ENCODE measurements at regions not wholly inside any gene's neighbourhood (a gene's known extent, or its start where the extent isn't known, plus 50 kb on each side); places are given as distances from the start of the nearest gene placed in this dataset.
"Not testable (repeated sequence)": the region's sequence is repeated elsewhere in the genome, so short reads cannot be mapped to it uniquely, and the experiment has no call there.

DNA sequence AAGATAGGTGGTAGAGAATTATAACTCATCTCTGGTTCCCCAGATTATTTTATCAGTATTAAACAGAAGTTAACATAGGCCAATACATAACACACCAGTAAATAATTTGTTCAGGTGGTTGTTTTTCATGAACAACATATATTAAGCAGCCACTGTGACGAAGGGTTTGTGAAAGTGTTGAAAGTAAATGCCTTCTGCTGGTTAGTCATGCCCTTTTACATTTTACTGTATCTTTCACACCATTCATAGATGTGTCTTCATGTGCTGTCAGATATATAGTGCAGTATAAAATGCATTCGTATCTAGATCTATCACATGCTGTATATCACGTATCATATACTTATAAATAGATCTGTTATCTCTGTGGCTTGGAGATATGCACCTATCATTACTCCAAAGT lies 66.1 kb upstream of the POTED start:
- Mint-ChIP-seq H3K36me3 (ENCODE audit: low read depth) (peaks cover 16% of the 10 kb centered on the region; the same call in 2 of the 3 replicates), H3K9me3 (peaks cover 49% of the 10 kb centered on the region)
- not testable (repeated sequence) for H3K27ac ChIP-seq (ENCODE audit: low read depth); H3K4me3 Mint-ChIP-seq; H3K4me1 ChIP-seq (ENCODE audit: insufficient read depth); H4K20me1 ChIP-seq (replicated peaks; ENCODE audit: insufficient read depth); DNase-seq (ENCODE audit: low spot score); H3K36me3 ChIP-seq (ENCODE audit: insufficient read depth); H3K79me2 ChIP-seq (replicated peaks; ENCODE audit: insufficient read depth); H3K27me3 Mint-ChIP-seq (ENCODE audit: insufficient read depth, low read depth, poor library complexity); H3K4me3 ChIP-seq; H3K4me2 ChIP-seq; H3K27ac Mint-ChIP-seq; H3K4me1 Mint-ChIP-seq; H3K9me2 ChIP-seq (ENCODE audit: insufficient read depth); ATAC-seq; H3F3A ChIP-seq (replicated peaks; ENCODE audit: low read depth); H3K27me3 ChIP-seq (ENCODE audit: insufficient read depth); H2AFZ ChIP-seq

DNA sequence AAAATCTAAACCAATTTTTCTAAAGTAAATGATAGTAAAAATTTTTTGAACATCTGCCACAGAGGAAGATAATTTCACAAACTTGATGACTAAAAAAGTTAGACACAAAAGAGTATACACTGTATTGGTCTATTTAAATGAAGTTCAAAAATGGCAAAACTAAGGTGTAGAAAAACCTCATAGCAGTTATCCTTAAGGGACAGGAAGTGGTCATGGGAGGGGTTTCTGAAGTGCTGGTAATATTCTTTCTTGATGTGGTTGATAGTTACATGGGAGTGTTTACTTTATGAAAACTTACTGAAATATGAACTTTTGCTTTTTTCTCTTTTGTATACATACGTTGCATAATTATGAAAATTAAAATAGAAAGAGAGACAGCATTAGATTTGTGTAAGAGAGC lies 64.1 kb upstream of the POTED start:
- H3K4me2 ChIP-seq; H3K9me2 ChIP-seq (ENCODE audit: insufficient read depth); H3K27me3 Mint-ChIP-seq (ENCODE audit: insufficient read depth, low read depth, poor library complexity); H3K4me1 Mint-ChIP-seq; H4K20me1 ChIP-seq (replicated peaks; ENCODE audit: insufficient read depth); H3K36me3 Mint-ChIP-seq (ENCODE audit: low read depth); ATAC-seq; H3K27ac Mint-ChIP-seq; H3K4me3 ChIP-seq; H3K4me1 ChIP-seq (ENCODE audit: insufficient read depth); H3F3A ChIP-seq (replicated peaks; ENCODE audit: low read depth); DNase-seq (ENCODE audit: low spot score); H3K36me3 ChIP-seq (ENCODE audit: insufficient read depth); H2AFZ ChIP-seq; H3K79me2 ChIP-seq (replicated peaks; ENCODE audit: insufficient read depth); H3K27ac ChIP-seq (ENCODE audit: low read depth); H3K27me3 ChIP-seq (ENCODE audit: insufficient read depth); H3K4me3 Mint-ChIP-seq: not testable (repeated sequence)
- peaks cover 40% of the 10 kb centered on the region for H3K9me3 Mint-ChIP-seq
